Adrenal gland (tissue), 9 donors: ENCODE measurements at regions not wholly inside any gene's neighbourhood (a gene's known extent, or its start where the extent isn't known, plus 50 kb on each side); places are given as distances from the start of the nearest gene placed in this dataset.

Experiments used
- DNase-seq, 7 donors: peaks; one replicate each; pipeline ENCODE4 v3.0.0-alpha.2; 2019 to 2020
- H3K27ac ChIP-seq, 5 donors: fragments of 200-600 bp; sonication (generic) in 4 of 5; 1 replicate in 3 of 5; 2 replicates in 2 of 5; pipeline versions ENCODE4 v1.5.1 to v1.8.0; 2016 to 2020; ENCODE audit warnings: mild to moderate bottlenecking in 1 of 5
- H3K27me3 ChIP-seq: fragments of 200-600 bp; 2 replicates; pipeline ENCODE4 v1.8.0; 2021
- H3K36me3 ChIP-seq, 2 donors: fragments of 200-600 bp; replicated peaks in 1 of 2; 1 replicate in 1 of 2; 2 replicates in 1 of 2; pipeline versions ENCODE4 v1.5.1 to v1.8.0; 2018 to 2022
- H3K4me1 ChIP-seq, 2 donors: fragments of 200-600 bp; replicated peaks in 1 of 2; 1 replicate in 1 of 2; 2 replicates in 1 of 2; pipeline versions ENCODE4 v1.5.1 to v1.8.0; 2018 to 2021
- H3K4me3 ChIP-seq, 4 donors: fragments of 200-600 bp; sonication (generic) in 3 of 4; one replicate each; pipeline ENCODE4 v1.5.1; 2016 to 2018
- H3K9me3 ChIP-seq, 3 donors: fragments of 200-600 bp; sonication (generic) in 1 of 3; replicated peaks in 1 of 3; 1 replicate in 2 of 3; 2 replicates in 1 of 3; pipeline versions ENCODE4 v1.5.1 to v1.8.0; 2016 to 2021
- POLR2A ChIP-seq, 2 donors: fragments of 450-650 bp; IDR thresholded peaks; one replicate each; pipeline ENCODE4 v1.6.1; 2017; ENCODE audit warnings: antibody characterized with exemption in 2 of 2, mild to moderate bottlenecking in 2 of 2, moderate library complexity in 1 of 2
- WGBS, 4 donors: extraction: QIAGEN DNeasy Blood & Tissue Kit in 2 of 4; methylation state at CpG; one replicate each; pipeline versions ENCODE4 v1.1.5 to v1.1.7; 2013 to 2017; 5-methylcytosine and 5-hydroxymethylcytosine counted together
- intact Hi-C, 2 donors: fragments of 100-400 bp; cut with DNase I; formaldehyde crosslinking; loops; one replicate each; pipeline versions ENCODE4 v1.14.1 to v1.15.0; 2022 to 2023
- TF ChIP-seq, protein P1 (sequence below), 6 experiments: fragments of 450-650 bp in 4 of 6; fragments of 200-600 bp in 2 of 6; sonication (generic) in 1 of 6; IDR thresholded peaks; 1 replicate in 5 of 6; 2 replicates in 1 of 6; pipeline versions ENCODE4 v1.5.1 to v1.8.0; 2016 to 2021; ENCODE audit warnings: antibody characterized with exemption in 6 of 6, mild to moderate bottlenecking in 2 of 6, moderate library complexity in 1 of 6
- donor health status: healthy with polysubstance abuse.
- donor health status: Bipolar disorder and iron deficiency.
- donor health status: DM: yes; HTN: yes; CAD: no.
- donor health status: DM: no; HTN: no; CAD: no.
- donor health status: DM: no; HTN: no; CAD: no.

DNA sequence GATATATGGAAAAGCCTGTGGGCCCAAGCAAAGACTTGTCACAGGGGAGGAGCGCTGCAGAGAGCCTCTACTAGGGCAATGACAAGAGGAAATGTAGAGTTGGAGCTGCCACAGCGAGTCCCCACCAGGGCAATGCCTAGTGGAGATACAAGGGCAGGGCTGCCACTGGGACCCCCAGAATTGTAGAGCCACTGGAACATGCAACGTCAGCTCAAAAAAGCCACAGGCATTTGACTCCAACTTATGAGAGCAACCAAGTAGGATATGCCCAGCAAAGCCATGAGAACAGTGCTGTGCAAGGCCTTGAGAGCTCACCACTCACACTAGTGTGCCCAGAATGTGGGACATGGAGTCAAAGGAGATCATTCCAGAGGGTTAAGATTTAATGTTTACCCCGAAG, 63.7 kb upstream of the CAMK1G start:
- DNase-seq, result no peak
- H3K4me3 ChIP-seq, result no peak overlapping the region
- no peaks in the 10 kb centered on the region for H3K4me1 ChIP-seq
- H3K36me3 ChIP-seq, result no peaks in the 10 kb centered on the region
- intact Hi-C loops, result no loop called here
- H3K9me3 ChIP-seq, result no peaks in the 10 kb centered on the region
- H3K27ac ChIP-seq, result no peak overlapping the region
- no peaks in the 10 kb centered on the region for H3K27me3 ChIP-seq
- TF ChIP-seq, protein P1, sequence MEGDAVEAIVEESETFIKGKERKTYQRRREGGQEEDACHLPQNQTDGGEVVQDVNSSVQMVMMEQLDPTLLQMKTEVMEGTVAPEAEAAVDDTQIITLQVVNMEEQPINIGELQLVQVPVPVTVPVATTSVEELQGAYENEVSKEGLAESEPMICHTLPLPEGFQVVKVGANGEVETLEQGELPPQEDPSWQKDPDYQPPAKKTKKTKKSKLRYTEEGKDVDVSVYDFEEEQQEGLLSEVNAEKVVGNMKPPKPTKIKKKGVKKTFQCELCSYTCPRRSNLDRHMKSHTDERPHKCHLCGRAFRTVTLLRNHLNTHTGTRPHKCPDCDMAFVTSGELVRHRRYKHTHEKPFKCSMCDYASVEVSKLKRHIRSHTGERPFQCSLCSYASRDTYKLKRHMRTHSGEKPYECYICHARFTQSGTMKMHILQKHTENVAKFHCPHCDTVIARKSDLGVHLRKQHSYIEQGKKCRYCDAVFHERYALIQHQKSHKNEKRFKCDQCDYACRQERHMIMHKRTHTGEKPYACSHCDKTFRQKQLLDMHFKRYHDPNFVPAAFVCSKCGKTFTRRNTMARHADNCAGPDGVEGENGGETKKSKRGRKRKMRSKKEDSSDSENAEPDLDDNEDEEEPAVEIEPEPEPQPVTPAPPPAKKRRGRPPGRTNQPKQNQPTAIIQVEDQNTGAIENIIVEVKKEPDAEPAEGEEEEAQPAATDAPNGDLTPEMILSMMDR (IDR thresholded peaks at IDR 0.05), result no peak
- no peak for TF ChIP-seq POLR2A (IDR thresholded peaks at IDR 0.05)
- 88 to 90% (median 88%) methylated on average over 4 of the region's 4 CpGs for WGBS, 4 donors

DNA sequence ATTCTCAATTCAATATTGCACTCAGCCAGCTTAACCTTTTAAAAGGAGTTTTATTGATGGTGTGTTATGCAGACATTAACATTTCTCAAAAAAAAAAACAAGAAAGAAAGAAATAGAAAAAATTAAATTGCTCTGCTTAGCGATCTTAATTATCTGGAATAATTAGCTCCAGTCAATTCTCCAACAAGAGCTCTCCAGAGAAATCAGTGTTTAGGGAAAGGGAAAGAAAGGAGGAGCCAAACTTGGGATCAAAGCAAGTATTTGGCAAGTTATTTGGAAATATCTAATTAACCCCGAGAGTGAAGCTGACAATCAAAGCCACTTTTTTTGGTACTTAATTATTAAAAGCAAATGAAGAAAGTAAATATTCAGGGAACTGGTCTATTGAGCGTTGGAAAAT, 60.7 kb upstream of the CAMK1G start:
- Histone ChIP-seq H3K9me3 (no peaks in the 10 kb centered on the region), H3K27ac (no peak overlapping the region), H3K27me3 (no peaks in the 10 kb centered on the region), H3K4me1 (no peaks in the 10 kb centered on the region), H3K4me3 (no peak overlapping the region), H3K36me3 (no peaks in the 10 kb centered on the region)
- DNase-seq, result no peak
- WGBS, 4 donors, result 68 to 84% (median 73%) methylated on average over 3 of the region's 3 CpGs
- intact Hi-C loops, result no loop called here
- no peak for TF ChIP-seq POLR2A (IDR thresholded peaks at IDR 0.05)
- TF ChIP-seq, protein P1 (IDR thresholded peaks at IDR 0.05), result no peak

DNA sequence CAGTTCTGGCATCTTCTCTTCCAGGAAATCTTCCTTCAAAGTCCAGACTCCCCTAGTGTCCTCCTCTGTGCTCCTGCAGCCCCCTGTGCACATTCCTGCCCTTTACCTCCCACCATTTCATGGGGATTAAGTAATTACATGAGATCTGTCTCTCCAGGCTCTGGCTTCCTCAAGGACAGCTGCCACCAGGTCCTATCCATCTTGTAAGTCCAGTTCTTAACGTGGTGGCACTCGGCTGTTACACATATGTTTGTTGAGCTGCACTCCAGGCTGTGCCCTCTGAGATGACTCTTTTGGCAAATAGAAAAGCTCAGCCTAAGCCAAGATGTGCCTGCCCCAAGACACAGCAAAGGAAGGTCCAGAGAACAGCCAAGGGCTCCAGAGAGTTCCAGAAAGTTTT, 57.4 kb upstream of the CAMK1G start:
- TF ChIP-seq, protein P1 (IDR thresholded peaks at IDR 0.05), result no peak
- no peak for TF ChIP-seq POLR2A (IDR thresholded peaks at IDR 0.05)
- Histone ChIP-seq H3K4me1 (no peaks in the 10 kb centered on the region), H3K27me3 (no peaks in the 10 kb centered on the region), H3K4me3 (no peak overlapping the region), H3K27ac (no peak overlapping the region), H3K36me3 (no peaks in the 10 kb centered on the region), H3K9me3 (no peaks in the 10 kb centered on the region)
- no peak for DNase-seq
- 26 to 44% (median 37%) methylated on average over 2 of the region's 2 CpGs for WGBS, 4 donors
- intact Hi-C loops, result no loop called here

DNA sequence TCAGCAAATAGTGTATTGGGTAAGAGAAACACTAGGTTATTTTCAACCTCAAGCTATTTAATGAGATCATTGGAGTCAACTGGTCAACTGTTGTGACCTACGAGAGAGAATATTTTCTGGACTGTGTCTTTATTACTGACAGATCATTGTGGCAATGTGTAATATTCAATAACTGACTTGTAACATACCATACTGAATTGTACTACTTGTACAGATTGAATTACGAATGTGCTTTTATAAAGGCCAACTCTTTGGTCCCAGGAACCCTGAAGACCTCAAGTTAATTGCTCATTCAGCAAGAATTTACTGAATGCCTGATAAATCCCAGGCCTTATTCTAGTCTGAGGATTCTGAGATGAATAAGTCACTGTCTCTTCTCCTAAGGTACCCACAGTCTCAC, 56.1 kb upstream of the CAMK1G start:
- no peaks in the 10 kb centered on the region for H3K27me3 ChIP-seq
- no peaks in the 10 kb centered on the region for H3K9me3 ChIP-seq

More for the DNA sequence above, 56.1 kb upstream of the CAMK1G start:
- Histone ChIP-seq H3K4me3 (no peak overlapping the region), H3K36me3 (no peaks in the 10 kb centered on the region), H3K4me1 (no peaks in the 10 kb centered on the region), H3K27ac (no peak overlapping the region)
- intact Hi-C loops, result no loop called here
- no peak for DNase-seq
- 71 to 83% (median 81%) methylated on average over 2 of the region's 2 CpGs for WGBS, 4 donors
- TF ChIP-seq, protein P1 (IDR thresholded peaks at IDR 0.05), result no peak
- no peak for TF ChIP-seq POLR2A (IDR thresholded peaks at IDR 0.05)
